Nephron progenitor cell (in vitro differentiated cells): ENCODE measurements at regions not wholly inside any gene's neighbourhood (a gene's known extent, or its start where the extent isn't known, plus 50 kb on each side); places are given as distances from the start of the nearest gene placed in this dataset.
"Not testable (repeated sequence)": the region's sequence is repeated elsewhere in the genome, so short reads cannot be mapped to it uniquely, and the experiment has no call there.

Experiments
- DNase-seq: peaks from one replicate; pipeline ENCODE4 v3.0.0; 2021
- H3K27ac Mint-ChIP-seq: 2 replicates; pipeline ENCODE4 v1.8.0; 2021; ENCODE audit warnings: mild to moderate bottlenecking, moderate library complexity, mixed read lengths
- H3K27me3 Mint-ChIP-seq: 2 replicates; pipeline ENCODE4 v1.8.0; 2021; ENCODE audit warnings: mild to moderate bottlenecking, low read depth, mixed read lengths; ENCODE audit not compliant: poor library complexity
- H3K36me3 Mint-ChIP-seq: 2 replicates; pipeline ENCODE4 v1.8.0; 2021; ENCODE audit warnings: low read depth, mixed read lengths
- H3K4me1 Mint-ChIP-seq: 2 replicates; pipeline ENCODE4 v1.8.0; 2021; ENCODE audit warnings: mixed read lengths
- H3K4me3 Mint-ChIP-seq: 2 replicates; pipeline ENCODE4 v1.8.0; 2021; ENCODE audit warnings: mild to moderate bottlenecking, moderate library complexity, mixed read lengths
- H3K9me3 Mint-ChIP-seq: 2 replicates; pipeline ENCODE4 v1.8.0; 2021; ENCODE audit warnings: mild to moderate bottlenecking, moderate library complexity, mixed read lengths
- TF ChIP-seq, protein P1 (sequence below): fragments of 200-600 bp; sonication (generic); IDR thresholded peaks from 2 replicates; pipeline ENCODE4 v1.5.0; 2021; ENCODE audit warnings: antibody characterized with exemption

DNA sequence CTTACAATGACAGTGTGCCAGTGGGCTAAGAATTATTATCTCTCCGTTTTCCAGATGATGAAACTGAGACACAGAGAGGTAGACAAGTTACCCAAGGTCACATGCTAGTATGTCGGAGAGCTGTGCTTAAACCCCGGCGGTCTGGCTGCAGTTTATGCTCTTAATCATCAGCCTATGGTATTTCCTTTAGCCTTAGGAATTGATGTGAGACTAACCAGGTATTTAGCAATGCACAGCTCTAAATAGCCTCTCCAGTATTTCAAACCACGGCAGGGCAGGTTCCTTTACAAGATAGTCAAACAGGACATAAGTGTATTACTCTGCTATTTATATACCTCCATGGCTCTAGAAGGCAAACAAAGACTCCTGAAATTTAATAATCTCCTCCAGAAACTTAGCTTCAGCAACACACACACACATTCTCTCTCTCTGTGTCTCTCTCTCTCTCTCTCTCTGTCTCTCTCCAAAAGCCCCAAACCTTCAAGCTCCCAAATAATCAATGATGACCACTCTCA, 142.0 kb upstream of the ZNF217 start:
- peaks cover 5% of the 10 kb centered on the region for H3K9me3 Mint-ChIP-seq
- DNase-seq, result no peak
- peaks cover 5% of the 10 kb centered on the region for H3K36me3 Mint-ChIP-seq
- H3K27ac Mint-ChIP-seq, result peak overlapping the region; percentile 99
- TF ChIP-seq, protein P1, sequence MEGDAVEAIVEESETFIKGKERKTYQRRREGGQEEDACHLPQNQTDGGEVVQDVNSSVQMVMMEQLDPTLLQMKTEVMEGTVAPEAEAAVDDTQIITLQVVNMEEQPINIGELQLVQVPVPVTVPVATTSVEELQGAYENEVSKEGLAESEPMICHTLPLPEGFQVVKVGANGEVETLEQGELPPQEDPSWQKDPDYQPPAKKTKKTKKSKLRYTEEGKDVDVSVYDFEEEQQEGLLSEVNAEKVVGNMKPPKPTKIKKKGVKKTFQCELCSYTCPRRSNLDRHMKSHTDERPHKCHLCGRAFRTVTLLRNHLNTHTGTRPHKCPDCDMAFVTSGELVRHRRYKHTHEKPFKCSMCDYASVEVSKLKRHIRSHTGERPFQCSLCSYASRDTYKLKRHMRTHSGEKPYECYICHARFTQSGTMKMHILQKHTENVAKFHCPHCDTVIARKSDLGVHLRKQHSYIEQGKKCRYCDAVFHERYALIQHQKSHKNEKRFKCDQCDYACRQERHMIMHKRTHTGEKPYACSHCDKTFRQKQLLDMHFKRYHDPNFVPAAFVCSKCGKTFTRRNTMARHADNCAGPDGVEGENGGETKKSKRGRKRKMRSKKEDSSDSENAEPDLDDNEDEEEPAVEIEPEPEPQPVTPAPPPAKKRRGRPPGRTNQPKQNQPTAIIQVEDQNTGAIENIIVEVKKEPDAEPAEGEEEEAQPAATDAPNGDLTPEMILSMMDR, result no peak
- H3K4me3 Mint-ChIP-seq, result peak overlapping the region; percentile 84
- H3K27me3 Mint-ChIP-seq, result no peaks in the 10 kb centered on the region
- peaks cover 78% of the 10 kb centered on the region for H3K4me1 Mint-ChIP-seq

DNA sequence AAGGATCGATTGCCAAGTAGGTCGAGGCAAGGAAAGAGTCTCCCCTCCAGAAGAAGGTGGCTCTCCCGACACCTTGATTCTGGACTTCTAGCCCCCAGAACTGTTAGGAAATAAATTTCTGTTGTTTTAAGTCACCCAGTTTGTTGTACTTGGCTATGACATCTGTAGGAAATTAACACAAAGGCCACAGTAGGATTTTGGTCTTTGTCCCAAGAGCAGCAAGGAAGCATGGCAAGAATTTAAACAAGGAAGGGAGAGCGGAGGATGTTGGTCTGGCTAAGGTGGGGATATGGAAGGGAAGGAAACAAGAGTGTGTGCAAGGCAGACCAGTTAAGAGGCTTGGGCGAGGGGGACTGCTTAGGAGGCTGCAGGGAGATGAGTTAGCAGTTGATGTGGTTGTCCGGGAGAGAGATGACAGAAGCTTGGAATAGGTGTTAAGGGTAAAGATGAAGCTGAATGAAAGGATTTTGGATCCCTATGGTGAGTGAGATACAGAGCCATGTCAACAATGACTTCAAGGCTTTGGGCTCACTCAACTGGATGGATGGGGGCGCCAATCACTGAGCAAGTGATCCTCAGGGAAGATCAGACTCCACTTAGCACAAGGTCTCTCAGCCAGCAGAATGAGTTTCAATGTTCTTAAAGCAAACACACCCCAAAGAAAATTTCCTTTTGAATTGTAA, 140.5 kb upstream of the ZNF217 start:
- H3K4me1 Mint-ChIP-seq, result peaks cover 72% of the 10 kb centered on the region
- DNase-seq, result no peak
- peaks cover 5% of the 10 kb centered on the region for H3K36me3 Mint-ChIP-seq
- H3K27ac Mint-ChIP-seq, result peak overlapping the region; percentile 28
- no peak overlapping the region for H3K4me3 Mint-ChIP-seq
- peaks cover 3% of the 10 kb centered on the region for H3K27me3 Mint-ChIP-seq
- TF ChIP-seq, protein P1, result no peak
- H3K9me3 Mint-ChIP-seq, result peaks cover 5% of the 10 kb centered on the region

DNA sequence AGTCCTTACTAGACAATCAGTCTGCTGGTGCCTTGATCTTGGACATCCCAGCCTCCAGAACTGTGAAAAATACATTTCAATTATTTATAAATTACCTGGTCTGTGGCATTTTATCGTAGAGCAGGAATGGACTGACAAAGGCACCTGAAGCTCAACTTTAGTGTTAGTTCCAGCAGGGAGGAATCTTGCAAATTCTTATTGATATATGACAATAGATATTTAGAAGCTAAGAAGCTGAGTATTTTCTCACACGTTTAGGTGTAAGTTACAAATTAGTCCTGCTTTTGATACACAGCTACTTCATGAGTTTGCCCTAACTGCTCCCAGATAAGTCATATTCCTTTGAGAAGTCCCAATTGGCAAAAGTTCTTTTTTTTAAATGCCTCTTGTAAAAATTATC, 138.0 kb upstream of the ZNF217 start:
- Mint-ChIP-seq H3K4me1 (peaks cover 52% of the 10 kb centered on the region), H3K9me3 (peaks cover 5% of the 10 kb centered on the region), H3K27me3 (peaks cover 4% of the 10 kb centered on the region), H3K27ac (no peak overlapping the region), H3K4me3 (no peak overlapping the region), H3K36me3 (peaks cover 5% of the 10 kb centered on the region)
- DNase-seq, result no peak
- TF ChIP-seq, protein P1, result no peak

DNA sequence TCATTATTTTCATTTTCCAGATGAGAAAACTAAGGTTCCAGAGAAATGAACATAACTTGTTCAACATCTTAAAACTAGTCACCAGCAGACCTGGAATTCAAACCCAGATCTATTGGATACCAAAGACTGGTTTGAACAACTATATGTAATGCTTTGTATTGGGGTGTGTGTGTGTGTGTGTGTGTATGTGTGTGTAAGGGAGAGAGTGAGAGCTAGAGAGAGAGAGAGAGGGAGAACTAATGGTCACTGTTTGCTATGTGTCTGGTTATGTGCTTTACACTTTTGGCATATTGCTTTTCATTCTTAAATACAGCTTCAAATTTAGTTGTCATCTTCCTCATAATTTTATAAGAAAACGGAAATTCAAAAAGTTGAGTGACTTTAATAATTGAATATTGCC, 134.7 kb upstream of the ZNF217 start:
- Mint-ChIP-seq H3K4me1 (peaks cover 23% of the 10 kb centered on the region), H3K27me3 (peaks cover 5% of the 10 kb centered on the region), H3K4me3 (no peak overlapping the region), H3K36me3 (peaks cover 5% of the 10 kb centered on the region), H3K9me3 (peaks cover 5% of the 10 kb centered on the region), H3K27ac (peak overlapping the region; percentile 70)
- no peak for DNase-seq
- TF ChIP-seq, protein P1, result no peak

DNA sequence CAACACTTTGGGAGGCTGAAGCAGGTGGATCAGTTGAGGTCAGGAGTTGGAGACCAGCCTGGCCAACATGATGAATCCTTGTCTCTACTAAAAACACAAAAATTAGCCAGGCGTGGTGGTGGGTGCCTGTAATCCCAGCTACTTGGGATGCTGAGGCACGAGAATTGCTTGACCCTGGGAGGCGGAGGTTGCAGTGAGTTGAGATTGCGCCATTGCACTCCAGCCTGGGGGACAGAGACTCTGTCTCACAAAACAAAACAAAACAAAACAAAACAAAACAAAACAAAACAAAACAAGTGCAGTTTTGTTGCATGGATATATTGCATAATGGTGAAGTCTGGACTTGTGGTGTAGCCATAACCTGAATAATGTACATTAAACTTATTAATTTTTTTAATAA, 133.6 kb upstream of the ZNF217 start:
- not testable (repeated sequence) for H3K4me3 Mint-ChIP-seq, H3K27me3 Mint-ChIP-seq, DNase-seq, H3K9me3 Mint-ChIP-seq, H3K27ac Mint-ChIP-seq, H3K36me3 Mint-ChIP-seq
- peaks cover 18% of the 10 kb centered on the region for H3K4me1 Mint-ChIP-seq

DNA sequence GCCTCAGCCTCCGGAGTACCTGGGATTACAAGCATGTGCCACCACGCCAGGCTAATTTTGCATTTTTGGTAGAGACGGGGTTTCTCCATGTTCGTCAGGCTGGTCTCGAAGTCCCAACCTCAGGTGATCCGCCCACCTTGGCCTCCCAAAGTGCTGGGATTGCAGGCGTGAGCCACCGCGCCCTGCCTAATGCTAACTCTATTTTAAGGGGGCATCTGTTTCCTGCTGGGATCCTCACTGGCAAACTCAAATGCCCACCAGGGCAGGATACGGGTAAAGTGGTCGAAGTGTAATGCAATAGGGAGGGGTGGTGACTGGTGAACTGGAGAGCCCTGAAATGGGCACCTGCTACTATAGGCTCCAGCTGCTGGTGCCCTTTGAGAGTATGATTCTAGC, 131.9 kb upstream of the ZNF217 start:
- TF ChIP-seq, protein P1, result no peak
- peaks cover 14% of the 10 kb centered on the region for H3K4me1 Mint-ChIP-seq
- no peak overlapping the region for H3K4me3 Mint-ChIP-seq
- no peaks in the 10 kb centered on the region for H3K36me3 Mint-ChIP-seq
- no peaks in the 10 kb centered on the region for H3K9me3 Mint-ChIP-seq
- H3K27ac Mint-ChIP-seq, result no peak overlapping the region
- no peak for DNase-seq
- peaks cover 5% of the 10 kb centered on the region for H3K27me3 Mint-ChIP-seq
